ENCODE measurements at regions not wholly inside any gene's neighbourhood (a gene's known extent, or its start where the extent isn't known, plus 50 kb on each side); places are given as distances from the start of the nearest gene placed in this dataset.

- no peak for DNase-seq
Measured at GRCh38 chr9:10674586-10674985, 61.8 kb upstream of the PTPRD start.

- DNase-seq = no peak
Measured at GRCh38 chr9:10678010-10678409, 65.2 kb upstream of the PTPRD start.

- DNase-seq = no peak
Measured at GRCh38 chr9:10678790-10679189, 66.0 kb upstream of the PTPRD start.

- DNase-seq = no peak
Measured at GRCh38 chr9:10686943-10687342, 74.1 kb upstream of the PTPRD start.

GRCh38 chr9:10690546-10690945 is 77.7 kb upstream of the PTPRD start:
- no peak for DNase-seq

GRCh38 chr9:10697044-10697443 is 84.2 kb upstream of the PTPRD start:
- DNase-seq = no peak

- DNase-seq = no peak
Measured at GRCh38 chr9:10700291-10700690, 87.5 kb upstream of the PTPRD start.

GRCh38 chr9:10700915-10701314 is 88.1 kb upstream of the PTPRD start:
- DNase-seq = no peak

- no peak for DNase-seq
Measured at GRCh38 chr9:10701906-10702305, 89.1 kb upstream of the PTPRD start.

GRCh38 chr9:10703139-10703538 is 90.3 kb upstream of the PTPRD start:
- no peak for DNase-seq

- no peak for DNase-seq
Measured at GRCh38 chr9:10704720-10705119, 91.9 kb upstream of the PTPRD start.

- no peak for DNase-seq
Measured at GRCh38 chr9:10705383-10705782, 92.6 kb upstream of the PTPRD start.

GRCh38 chr9:10706788-10707187 is 94.0 kb upstream of the PTPRD start:
- DNase-seq = no peak

- DNase-seq = no peak
Measured at GRCh38 chr9:10721301-10721700, 108.5 kb upstream of the PTPRD start.

- DNase-seq = no peak
Measured at GRCh38 chr9:10729213-10729612, 116.4 kb upstream of the PTPRD start.

- no peak for DNase-seq
Measured at GRCh38 chr9:10744669-10745068, 131.9 kb upstream of the PTPRD start.

GRCh38 chr9:10753474-10753873 is 140.7 kb upstream of the PTPRD start:
- DNase-seq = no peak

GRCh38 chr9:10764481-10764880 is 151.7 kb upstream of the PTPRD start:
- DNase-seq = no peak

- no peak for DNase-seq
Measured at GRCh38 chr9:10773136-10773535, 160.3 kb upstream of the PTPRD start.

GRCh38 chr9:10774051-10774450 is 161.2 kb upstream of the PTPRD start:
- DNase-seq = peak; percentile 4

GRCh38 chr9:10785255-10785654 is 172.5 kb upstream of the PTPRD start:
- DNase-seq = no peak

- no peak for DNase-seq
Measured at GRCh38 chr9:10793306-10793705, 180.5 kb upstream of the PTPRD start.

- DNase-seq = no peak
Measured at GRCh38 chr9:10804486-10804885, 191.7 kb upstream of the PTPRD start.

GRCh38 chr9:10806868-10807267 is 194.1 kb upstream of the PTPRD start:
- DNase-seq = no peak

GRCh38 chr9:10818206-10818605 is 205.4 kb upstream of the PTPRD start:
- DNase-seq = no peak

GRCh38 chr9:10835791-10836463 is 223.1 kb upstream of the PTPRD start:
- no peak for DNase-seq

Data from NCI-H1694 (cell line).